Mucosa of rectum (tissue), 2 donors: ENCODE measurements at regions not wholly inside any gene's neighbourhood (a gene's known extent, or its start where the extent isn't known, plus 50 kb on each side); places are given as distances from the start of the nearest gene placed in this dataset.

Experiments used
- H3K27ac ChIP-seq, 2 donors: one replicate each; pipeline ENCODE4 v1.7.0; 2013; ENCODE audit warnings: inconsistent platforms in 2 of 2, low read depth in 2 of 2, low read length in 2 of 2
- H3K27me3 ChIP-seq, 2 donors: one replicate each; pipeline ENCODE4 v1.7.0; 2013; ENCODE audit warnings: low read length in 2 of 2; ENCODE audit not compliant: control insufficient read depth in 2 of 2, insufficient read depth in 2 of 2
- H3K36me3 ChIP-seq, 2 donors: one replicate each; pipeline ENCODE4 v1.7.0; 2013; ENCODE audit warnings: low read length in 2 of 2; ENCODE audit not compliant: control insufficient read depth in 2 of 2, insufficient read depth in 2 of 2
- H3K4me1 ChIP-seq, 2 donors: one replicate each; pipeline ENCODE4 v1.7.0; 2013; ENCODE audit warnings: low read length in 2 of 2, mild to moderate bottlenecking in 1 of 2; ENCODE audit not compliant: control insufficient read depth in 2 of 2, insufficient read depth in 2 of 2
- H3K4me3 ChIP-seq, 2 donors: one replicate each; pipeline ENCODE4 v1.7.0; 2013; ENCODE audit warnings: low read length in 2 of 2
- H3K9ac ChIP-seq, 2 donors: one replicate each; pipeline ENCODE4 v1.7.0; 2013; ENCODE audit warnings: low read length in 2 of 2, low read depth in 1 of 2, mild to moderate bottlenecking in 1 of 2
- H3K9me3 ChIP-seq, 2 donors: one replicate each; pipeline ENCODE4 v1.7.0; 2013; ENCODE audit warnings: low read length in 2 of 2; ENCODE audit not compliant: control insufficient read depth in 2 of 2
- donor health status: healthy.
- donor health status: Normal muscosa, but diverticular disease.

- peaks cover 0 to 2% of the 10 kb centered on the region in 2 donors for H3K27me3 ChIP-seq
- H3K4me1 ChIP-seq = no peaks in the 10 kb centered on the region
- no peak overlapping the region for H3K4me3 ChIP-seq
- H3K27ac ChIP-seq = no peak overlapping the region
- no peaks in the 10 kb centered on the region for H3K9me3 ChIP-seq
- no peak overlapping the region for H3K9ac ChIP-seq
- H3K36me3 ChIP-seq = no peaks in the 10 kb centered on the region
Measured at GRCh38 chr19:5228932-5229777, 111.5 kb downstream of the PTPRS start.

- no peaks in the 10 kb centered on the region for H3K9me3 ChIP-seq
- H3K9ac ChIP-seq = no peak overlapping the region
- H3K36me3 ChIP-seq = no peaks in the 10 kb centered on the region
- H3K27ac ChIP-seq = no peak overlapping the region
- no peaks in the 10 kb centered on the region for H3K4me1 ChIP-seq
- H3K27me3 ChIP-seq = peaks cover 0 to 2% of the 10 kb centered on the region in 2 donors
- no peak overlapping the region for H3K4me3 ChIP-seq
Measured at GRCh38 chr19:5228490-5228889, 112.1 kb downstream of the PTPRS start.

GRCh38 chr19:5225486-5226345 is 114.9 kb downstream of the PTPRS start:
- no peaks in the 10 kb centered on the region for H3K4me1 ChIP-seq
- no peaks in the 10 kb centered on the region for H3K36me3 ChIP-seq
- H3K9ac ChIP-seq = no peak overlapping the region
- no peak overlapping the region for H3K4me3 ChIP-seq
- no peaks in the 10 kb centered on the region for H3K9me3 ChIP-seq
- H3K27me3 ChIP-seq = peaks cover 0 to 2% of the 10 kb centered on the region in 2 donors
- no peak overlapping the region for H3K27ac ChIP-seq

DNA sequence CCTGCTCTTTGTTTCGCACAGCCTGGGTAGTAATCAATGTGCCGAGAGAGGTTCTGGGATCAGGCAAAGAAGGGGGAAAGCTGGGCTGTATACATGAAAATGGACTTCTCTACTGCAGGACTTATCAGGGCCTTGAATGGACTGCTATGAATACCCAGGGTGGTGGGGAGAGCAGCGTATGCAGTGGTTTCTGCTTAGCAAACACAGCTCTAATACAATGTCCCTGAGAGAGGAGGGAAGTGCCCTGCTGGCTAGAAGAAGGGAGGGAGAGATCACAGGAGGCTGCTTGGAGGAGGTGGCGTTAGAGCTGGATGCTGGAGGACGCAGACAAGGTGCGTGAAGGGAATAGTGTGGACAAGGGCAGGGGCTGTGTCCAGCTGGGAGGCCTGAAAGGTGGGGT is 116.1 kb downstream of the PTPRS start:
- no peak overlapping the region for H3K4me3 ChIP-seq
- no peaks in the 10 kb centered on the region for H3K9me3 ChIP-seq
- no peaks in the 10 kb centered on the region for H3K4me1 ChIP-seq
- H3K27ac ChIP-seq = no peak overlapping the region
- no peak overlapping the region for H3K9ac ChIP-seq
- peaks cover 3% of the 10 kb centered on the region in 2 donors for H3K36me3 ChIP-seq
- peaks cover 0 to 2% of the 10 kb centered on the region in 2 donors for H3K27me3 ChIP-seq

- no peaks in the 10 kb centered on the region for H3K27me3 ChIP-seq
Measured at GRCh38 chr19:5222821-5223321, 117.7 kb downstream of the PTPRS start.

DNA sequence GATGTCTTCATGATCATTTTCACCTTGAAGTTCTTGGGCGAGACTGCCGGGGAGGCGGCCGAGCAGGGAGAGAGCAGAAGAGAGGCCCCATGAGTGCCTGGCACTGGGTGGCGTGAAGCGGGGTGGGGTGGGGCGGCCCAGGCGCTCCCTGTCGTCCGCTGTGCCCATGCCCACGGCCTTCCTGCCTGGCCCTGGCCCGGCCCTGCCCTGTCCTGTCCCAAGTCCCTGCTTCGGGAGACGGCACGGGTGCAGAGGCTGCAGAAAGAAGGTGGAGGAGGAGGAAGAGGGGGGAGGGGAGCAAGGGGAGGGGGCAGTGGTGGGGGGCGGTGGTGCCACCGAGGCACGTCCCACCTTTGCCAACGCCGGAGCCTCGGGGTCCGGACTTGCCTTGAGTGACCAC is 118.4 kb downstream of the PTPRS start:
- Histone ChIP-seq H3K4me3 (no peak overlapping the region), H3K27ac (no peak overlapping the region), H3K36me3 (peaks cover 3% of the 10 kb centered on the region in 2 donors), H3K4me1 (no peaks in the 10 kb centered on the region), H3K9me3 (no peaks in the 10 kb centered on the region), H3K9ac (no peak overlapping the region), H3K27me3 (no peaks in the 10 kb centered on the region)

More at GRCh38 chr19:5222821-5223321, 117.7 kb downstream of the PTPRS start:
- no peak overlapping the region for H3K4me3 ChIP-seq
- H3K27ac ChIP-seq = no peak overlapping the region
- H3K9me3 ChIP-seq = no peaks in the 10 kb centered on the region
- H3K9ac ChIP-seq = no peak overlapping the region
- peaks cover 3% of the 10 kb centered on the region in 2 donors for H3K36me3 ChIP-seq
- no peaks in the 10 kb centered on the region for H3K4me1 ChIP-seq

GRCh38 chr19:5220866-5221265 is 119.7 kb downstream of the PTPRS start:
- Histone ChIP-seq H3K9ac (no peak overlapping the region), H3K27me3 (no peaks in the 10 kb centered on the region), H3K9me3 (no peaks in the 10 kb centered on the region), H3K27ac (no peak overlapping the region), H3K36me3 (peaks cover 3 to 6% of the 10 kb centered on the region in 2 donors), H3K4me1 (no peaks in the 10 kb centered on the region), H3K4me3 (no peak overlapping the region)

- no peak overlapping the region for H3K27ac ChIP-seq
- no peaks in the 10 kb centered on the region for H3K4me1 ChIP-seq
- no peaks in the 10 kb centered on the region for H3K9me3 ChIP-seq
- H3K27me3 ChIP-seq = no peaks in the 10 kb centered on the region
- peaks cover 3 to 6% of the 10 kb centered on the region in 2 donors for H3K36me3 ChIP-seq
- H3K4me3 ChIP-seq = no peak overlapping the region
- H3K9ac ChIP-seq = no peak overlapping the region
Measured at GRCh38 chr19:5220361-5220760, 120.3 kb downstream of the PTPRS start.

DNA sequence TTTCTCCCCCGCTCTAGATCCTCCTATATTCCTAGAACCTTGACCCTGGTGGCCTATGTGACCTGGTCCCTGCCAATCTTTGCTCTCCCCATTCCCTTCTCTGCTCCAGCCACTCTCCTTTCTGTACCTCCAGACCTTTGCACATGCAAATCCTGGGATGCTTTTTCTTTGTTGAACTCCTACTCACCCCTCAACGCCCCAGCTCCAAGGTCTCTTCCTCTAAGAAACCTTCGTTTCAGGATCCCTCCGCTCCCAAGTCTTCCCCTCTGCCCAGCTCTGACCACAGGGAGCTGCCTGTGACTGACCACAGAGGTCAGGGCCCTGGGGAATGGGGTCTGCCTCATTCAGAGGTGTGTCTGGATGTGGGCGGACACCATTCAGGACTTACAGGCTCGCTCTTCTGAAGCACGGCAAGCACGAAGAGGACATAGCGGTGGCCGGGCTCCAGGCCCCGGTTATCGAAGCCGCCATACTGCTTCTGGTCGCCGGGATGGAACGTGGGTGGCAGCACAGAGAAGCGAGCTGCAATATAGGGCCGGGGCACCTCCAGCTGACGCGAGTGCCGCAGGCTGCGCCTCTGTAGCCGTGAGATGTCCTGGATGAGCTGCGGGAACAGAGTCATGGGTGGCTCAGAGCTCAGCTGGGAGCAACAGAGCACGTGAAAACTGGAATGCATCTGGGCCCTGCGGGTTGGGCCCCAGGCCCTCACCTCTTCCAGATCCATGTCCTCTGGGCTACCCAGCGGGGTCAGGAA is 120.9 kb downstream of the PTPRS start:
- Histone ChIP-seq H3K36me3 (peaks cover 3 to 6% of the 10 kb centered on the region in 2 donors), H3K9me3 (no peaks in the 10 kb centered on the region), H3K27me3 (no peaks in the 10 kb centered on the region), H3K27ac (no peak overlapping the region), H3K4me1 (no peaks in the 10 kb centered on the region), H3K9ac (no peak overlapping the region), H3K4me3 (no peak overlapping the region)
